ENCODE measurements at regions not wholly inside any gene's neighbourhood (a gene's known extent, or its start where the extent isn't known, plus 50 kb on each side); places are given as distances from the start of the nearest gene placed in this dataset.

DNA sequence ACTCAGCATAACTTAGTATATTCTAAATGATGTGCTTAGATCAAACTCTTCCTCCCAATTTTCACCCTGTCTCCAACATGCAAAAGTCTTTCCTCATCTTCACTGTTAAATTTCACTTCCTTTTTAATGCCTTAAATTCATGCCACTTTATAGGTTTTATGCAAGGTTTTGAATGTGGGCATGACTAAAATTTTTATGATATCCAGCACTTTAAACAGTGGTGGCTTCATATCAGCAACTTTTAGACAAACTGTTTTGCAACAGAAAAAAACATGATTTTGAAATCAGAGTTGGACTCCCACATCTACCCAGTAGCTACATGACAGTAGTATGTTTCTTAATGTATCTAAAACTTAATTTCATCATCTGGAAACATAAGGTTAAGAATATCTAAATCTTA, 84.7 kb upstream of the ZP4 start:
- no peak for DNase-seq (ENCODE audit: extremely low read depth in 1 of 2, low read depth in 1 of 2)

DNA sequence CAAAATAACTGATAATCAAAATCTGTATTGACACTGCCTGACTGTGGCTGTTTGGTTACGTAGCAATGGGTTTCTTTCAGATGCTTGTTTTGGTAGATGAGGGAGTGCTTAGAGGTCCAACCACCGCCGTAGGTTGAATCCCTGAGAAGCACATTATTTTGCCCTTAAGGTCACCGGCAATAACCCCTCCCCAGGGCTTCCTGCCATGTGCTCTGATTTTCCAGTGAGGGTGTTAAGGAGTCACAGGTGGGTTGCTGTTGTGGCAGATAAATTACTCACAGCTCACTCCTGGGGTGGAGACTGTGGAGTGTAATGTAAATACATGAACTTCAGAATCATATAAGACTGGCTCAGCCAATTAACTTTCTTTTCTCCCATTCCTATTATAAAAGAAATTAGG, 81.5 kb upstream of the ZP4 start:
- no peak for DNase-seq (ENCODE audit: extremely low read depth in 1 of 2, low read depth in 1 of 2)

DNA sequence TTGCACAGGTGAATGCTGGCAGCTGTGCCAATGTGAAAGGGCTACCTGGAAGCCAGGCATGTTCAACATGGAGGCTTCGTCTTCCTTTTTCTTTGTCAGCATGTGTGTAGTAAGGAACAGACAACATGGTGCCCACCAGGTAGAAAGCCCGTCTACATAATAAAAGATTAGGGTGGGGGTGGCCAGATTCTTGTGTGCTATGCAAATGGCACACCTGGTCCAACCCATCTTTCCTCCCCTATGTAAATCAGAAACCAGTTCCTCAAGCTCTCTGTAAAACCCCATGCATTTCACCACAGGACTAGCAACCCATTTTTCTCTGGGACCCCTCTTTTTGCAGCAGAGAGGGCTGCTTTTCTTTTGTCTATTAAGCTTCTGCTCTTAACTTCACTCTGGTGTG, 72.3 kb upstream of the ZP4 start:
- DNase-seq (ENCODE audit: extremely low read depth in 1 of 2, low read depth in 1 of 2), result no peak

DNA sequence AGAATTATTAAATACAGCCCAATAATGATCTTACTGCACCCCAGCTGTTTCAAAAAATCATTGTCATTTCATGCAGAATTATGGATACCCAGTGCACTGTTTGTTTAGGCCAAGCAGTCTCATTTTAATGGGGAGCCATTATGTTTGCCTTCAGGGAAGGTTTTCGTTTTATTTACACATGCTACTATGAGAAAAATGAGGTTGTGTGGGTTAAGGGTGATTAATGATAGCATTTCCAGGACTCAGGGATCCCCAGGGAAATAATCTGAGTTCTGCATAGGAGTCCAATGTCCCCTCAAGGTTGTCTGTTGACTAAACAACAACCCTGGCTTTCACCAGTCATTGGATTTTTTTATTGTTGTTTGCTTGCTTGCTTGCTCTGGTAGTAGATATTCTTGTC, 71.0 kb upstream of the ZP4 start:
- DNase-seq (ENCODE audit: extremely low read depth in 1 of 2, low read depth in 1 of 2), result no peak

DNA sequence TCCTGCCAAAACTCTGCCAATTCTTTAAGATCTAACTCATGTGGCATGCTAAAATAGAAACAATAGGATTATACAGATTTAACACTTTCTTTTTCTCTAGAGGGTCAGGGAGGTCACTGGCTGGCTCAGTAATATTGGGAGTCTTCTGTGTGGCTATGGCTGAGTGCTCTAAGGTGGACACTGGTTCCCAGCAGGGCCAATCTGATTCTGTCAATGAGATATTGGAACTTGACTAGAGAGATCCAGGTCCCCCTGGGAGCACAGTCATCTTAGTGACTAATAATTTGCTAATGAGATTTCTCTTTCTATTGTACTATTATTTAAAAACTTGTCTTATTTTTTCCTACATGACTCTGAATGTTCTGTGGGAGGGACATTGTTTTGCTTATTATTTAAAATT, 69.1 kb upstream of the ZP4 start:
- no peak for DNase-seq (ENCODE audit: extremely low read depth in 1 of 2, low read depth in 1 of 2)

DNA sequence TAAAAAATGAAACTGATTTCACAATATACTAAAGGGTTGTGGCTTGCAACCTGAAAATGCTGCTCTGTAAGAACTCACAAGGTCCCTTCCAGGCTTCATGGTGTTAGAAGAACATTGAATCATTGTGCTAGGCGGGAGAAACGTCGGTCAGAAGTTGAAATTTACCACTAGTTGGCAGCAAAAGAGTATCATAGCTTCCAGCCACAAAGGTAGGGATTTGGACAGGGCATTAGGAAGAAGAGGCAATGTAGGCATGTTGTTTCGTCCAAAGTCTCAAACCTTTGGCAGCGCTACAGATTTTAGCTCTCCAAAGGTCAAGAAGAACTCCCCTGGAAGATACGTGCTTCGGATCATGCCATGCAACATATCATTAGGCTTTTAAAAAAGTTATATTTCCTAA, 62.5 kb upstream of the ZP4 start:
- no peak for DNase-seq (ENCODE audit: extremely low read depth in 1 of 2, low read depth in 1 of 2)

Data from activated CD8-positive, alpha-beta memory T cell treated with anti-CD3 and anti-CD28 coated beads for 1 hour (primary cell).